ENCODE measurements at regions not wholly inside any gene's neighbourhood (a gene's known extent, or its start where the extent isn't known, plus 50 kb on each side); places are given as distances from the start of the nearest gene placed in this dataset.

GRCh38 chr10:128306966-128307365 is 180.7 kb upstream of the MKI67 start:
- no peak for TF ChIP-seq CTCF (IDR thresholded peaks at IDR 0.05)
- DNase-seq (no peak), ATAC-seq (no peak)
- Histone ChIP-seq H3K9me3 (no peaks in the 10 kb centered on the region), H3K4me1 (no peaks in the 10 kb centered on the region), H3K27me3 (ENCODE audit: insufficient read depth in 3 of 3, low read length in 2 of 3) (no peaks in the 10 kb centered on the region), H3K27ac (no peak overlapping the region), H3K4me3 (no peak overlapping the region), H3K36me3 (ENCODE audit: insufficient read depth in 1 of 2, low read depth in 1 of 2) (no peaks in the 10 kb centered on the region)
- WGBS, 3 donors: 82 to 96% (median 88%) methylated on average over 2 of the region's 2 CpGs
- intact Hi-C loops (cut with DNase I): no loop called here

GRCh38 chr10:128307820-128308219 is 181.6 kb upstream of the MKI67 start:
- DNase-seq: no peak
- H3K27ac ChIP-seq: no peak overlapping the region
- 95 to 100% (median 95%) methylated on average over 1 of the region's 1 CpG for WGBS, 3 donors
- H3K36me3 ChIP-seq (ENCODE audit: insufficient read depth in 1 of 2, low read depth in 1 of 2): no peaks in the 10 kb centered on the region
- H3K9me3 ChIP-seq: no peaks in the 10 kb centered on the region
- H3K4me1 ChIP-seq: no peaks in the 10 kb centered on the region
- intact Hi-C loops (cut with DNase I): no loop called here
- no peaks in the 10 kb centered on the region for H3K27me3 ChIP-seq (ENCODE audit: insufficient read depth in 3 of 3, low read length in 2 of 3)
- H3K4me3 ChIP-seq: no peak overlapping the region
- ATAC-seq: no peak
- TF ChIP-seq CTCF (IDR thresholded peaks at IDR 0.05): no peak

- TF ChIP-seq CTCF (IDR thresholded peaks at IDR 0.05): no peak
- no peak overlapping the region for H3K4me3 ChIP-seq
- H3K4me1 ChIP-seq: no peaks in the 10 kb centered on the region
- ATAC-seq (no peak), DNase-seq (no peak)
- H3K9me3 ChIP-seq: no peaks in the 10 kb centered on the region
- WGBS, 3 donors: 71 to 74% (median 72%) methylated on average over 9 of the region's 9 CpGs
- no peaks in the 10 kb centered on the region for H3K36me3 ChIP-seq (ENCODE audit: insufficient read depth in 1 of 2, low read depth in 1 of 2)
- H3K27ac ChIP-seq: no peak overlapping the region
- H3K27me3 ChIP-seq (ENCODE audit: insufficient read depth in 3 of 3, low read length in 2 of 3): no peaks in the 10 kb centered on the region
- intact Hi-C loops (cut with DNase I): no loop called here
Observed at GRCh38 chr10:128310971-128311658, 184.9 kb upstream of the MKI67 start.

- intact Hi-C loops (cut with DNase I): no loop called here
- no peak for ATAC-seq
- 68 to 76% (median 73%) methylated on average over 7 of the region's 7 CpGs for WGBS, 3 donors
Observed at GRCh38 chr10:128312250-128312649, 186.0 kb upstream of the MKI67 start.

More at GRCh38 chr10:128312250-128312649, 186.0 kb upstream of the MKI67 start:
- Histone ChIP-seq H3K27me3 (ENCODE audit: insufficient read depth in 3 of 3, low read length in 2 of 3) (no peaks in the 10 kb centered on the region), H3K36me3 (ENCODE audit: insufficient read depth in 1 of 2, low read depth in 1 of 2) (no peaks in the 10 kb centered on the region), H3K27ac (no peak overlapping the region), H3K4me1 (no peaks in the 10 kb centered on the region), H3K4me3 (no peak overlapping the region), H3K9me3 (no peaks in the 10 kb centered on the region)
- no peak for TF ChIP-seq CTCF (IDR thresholded peaks at IDR 0.05)
- DNase-seq: no peak
